Stimulated activated CD4-positive, alpha-beta T cell treated with anti-CD3 and anti-CD28 coated beads, TNF-alpha, amount 100 ng/mL, for 4 hours (primary cell): ENCODE measurements at regions not wholly inside any gene's neighbourhood (a gene's known extent, or its start where the extent isn't known, plus 50 kb on each side); places are given as distances from the start of the nearest gene placed in this dataset.
A peak's percentile ranks its signal among the peaks of the same experiment; 100 is the strongest.

Experiments
- DNase-seq, 3 experiments: peaks; one replicate each; pipeline ENCODE4 v3.0.0-alpha.2; 2020; ENCODE audit warnings: low read depth in 3 of 3

DNA sequence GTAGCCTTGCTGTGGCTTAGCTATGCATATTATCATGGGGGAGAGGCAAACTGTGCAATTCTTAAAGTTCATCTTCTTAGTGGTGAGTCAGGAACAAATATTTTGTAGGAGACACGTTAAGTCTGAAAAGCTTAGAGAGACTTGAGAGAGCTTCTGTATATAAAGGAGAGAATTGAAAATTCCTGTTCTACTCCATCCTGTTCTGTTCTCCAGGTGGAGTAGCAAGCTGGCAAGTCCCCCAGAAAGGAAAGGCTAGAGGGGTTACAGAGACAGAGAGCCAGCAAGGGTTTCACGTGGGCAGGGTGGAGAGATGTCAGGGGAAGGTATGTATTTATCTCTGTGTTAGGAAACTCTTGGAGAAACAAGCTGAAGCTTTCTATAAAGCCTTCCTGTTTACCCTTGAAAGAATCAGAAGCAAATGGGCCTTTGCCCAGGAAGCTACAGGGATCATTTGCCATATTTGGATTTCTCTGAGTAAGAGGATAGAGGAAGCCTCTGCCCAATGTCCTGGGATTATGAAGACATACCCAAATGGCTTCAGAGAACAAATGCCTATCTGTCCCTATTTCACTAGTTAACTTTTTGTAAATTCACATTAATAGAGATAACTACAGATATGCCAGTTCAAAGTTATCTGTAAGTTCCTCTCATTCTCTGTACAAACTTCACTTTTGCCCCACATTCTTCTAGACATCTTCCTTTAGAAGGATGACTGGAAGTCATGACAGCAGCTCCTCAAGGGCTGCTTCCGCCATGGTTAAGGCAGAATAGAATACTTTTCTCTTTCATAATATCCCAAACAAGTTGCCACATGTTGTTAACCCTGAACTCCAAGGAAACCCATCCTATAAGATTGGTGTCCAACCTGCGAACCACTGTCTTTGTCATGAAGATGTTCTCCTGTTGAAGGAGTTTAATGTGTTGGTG, 126.7 kb upstream of the NEDD9 start:
- DNase-seq, result no peak

DNA sequence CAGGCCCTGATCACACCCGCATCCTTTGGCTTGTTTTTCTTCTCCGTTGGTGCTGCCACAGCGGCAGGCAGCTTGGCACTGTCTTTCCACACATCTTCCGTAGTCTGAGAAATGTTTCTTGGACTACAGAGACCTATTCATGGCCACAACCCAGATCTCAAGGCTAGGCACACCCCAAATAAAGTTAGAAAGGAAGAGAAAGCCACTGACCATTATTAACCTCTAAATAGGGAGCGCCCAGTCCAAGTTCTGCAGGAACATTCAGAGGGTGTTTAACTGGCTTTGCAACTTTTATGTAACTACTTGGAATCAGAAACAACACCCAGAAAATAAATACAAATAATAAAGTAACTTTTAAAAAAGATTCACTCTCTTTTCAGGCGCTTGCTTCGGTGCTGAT, 124.8 kb upstream of the NEDD9 start:
- no peak for DNase-seq

DNA sequence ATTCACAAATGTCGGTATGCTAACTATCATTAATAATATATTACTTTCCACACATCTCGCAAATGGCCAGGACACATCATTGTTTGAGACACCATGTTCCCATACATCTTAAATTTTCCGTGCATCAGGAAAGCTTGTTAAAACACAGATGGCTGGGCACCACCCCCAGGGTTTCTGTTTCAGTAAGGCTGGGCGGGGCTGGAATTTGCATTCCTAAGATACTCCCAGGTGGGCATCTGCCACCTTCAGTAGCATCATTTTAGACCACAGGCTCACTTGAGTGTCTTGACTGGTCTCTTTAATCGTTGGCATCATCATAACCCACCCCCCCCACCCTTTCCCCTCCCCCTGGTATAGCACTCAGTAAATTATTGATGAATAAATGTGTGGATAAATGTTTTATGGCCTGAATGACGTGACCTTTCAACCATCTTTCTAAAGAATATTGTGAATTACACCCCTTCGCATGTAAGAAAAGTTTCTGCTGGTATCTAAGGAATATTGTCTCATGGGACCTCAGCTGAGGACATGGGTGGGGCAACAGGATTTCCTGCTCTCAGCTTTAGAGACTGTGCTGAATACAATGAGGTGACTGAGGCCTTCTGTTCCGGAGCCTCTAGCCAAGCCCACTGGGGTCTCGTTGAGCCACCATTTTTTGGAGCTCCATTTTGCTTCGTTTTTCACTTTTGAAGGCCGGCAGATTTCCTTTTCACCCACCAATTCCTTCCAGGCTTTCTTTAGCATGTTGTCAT, 124.1 kb upstream of the NEDD9 start:
- no peak for DNase-seq

DNA sequence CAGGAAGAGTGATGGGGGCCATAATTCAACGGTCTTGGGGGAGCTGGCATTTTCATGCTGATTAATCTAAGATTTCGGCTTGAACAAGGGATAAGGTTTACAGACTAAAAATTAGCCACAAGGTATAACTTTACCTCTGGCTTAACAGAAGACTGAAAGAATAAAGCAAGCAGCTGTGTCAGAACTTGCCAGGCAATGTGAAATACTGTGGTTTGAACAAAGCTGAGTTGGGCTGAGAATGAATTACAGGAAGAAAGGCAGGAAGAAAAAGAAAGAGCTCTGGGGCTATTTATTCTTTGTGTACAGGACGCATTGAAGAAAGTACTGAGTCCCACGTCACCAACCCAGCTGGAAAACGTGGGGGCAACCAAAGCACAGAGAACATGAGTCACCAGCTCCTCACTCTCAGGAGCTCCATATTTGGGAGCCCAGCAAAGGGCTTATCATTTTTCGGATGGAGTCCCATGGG, 121.5 kb upstream of the NEDD9 start:
- peak; percentile 40 to 63 (median 55) for DNase-seq

DNA sequence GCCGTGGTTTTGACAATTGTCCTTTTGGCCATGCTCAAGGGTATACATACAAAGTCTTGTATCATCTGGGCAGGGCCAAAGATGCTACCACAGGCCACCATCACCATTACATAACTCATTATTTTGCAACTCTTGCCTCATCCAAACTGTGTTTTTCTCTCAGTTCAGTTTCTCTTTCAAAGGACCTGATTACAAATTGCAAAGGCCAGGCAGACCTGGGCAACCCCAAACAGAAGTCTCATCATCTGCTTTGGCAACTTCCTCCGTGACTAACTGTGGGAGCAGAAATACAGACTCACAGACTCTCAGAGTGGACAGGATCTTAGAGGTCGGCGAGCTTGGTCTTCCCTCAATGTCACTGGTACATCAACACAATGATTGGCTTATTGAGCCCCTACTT, 117.8 kb upstream of the NEDD9 start:
- no peak for DNase-seq

DNA sequence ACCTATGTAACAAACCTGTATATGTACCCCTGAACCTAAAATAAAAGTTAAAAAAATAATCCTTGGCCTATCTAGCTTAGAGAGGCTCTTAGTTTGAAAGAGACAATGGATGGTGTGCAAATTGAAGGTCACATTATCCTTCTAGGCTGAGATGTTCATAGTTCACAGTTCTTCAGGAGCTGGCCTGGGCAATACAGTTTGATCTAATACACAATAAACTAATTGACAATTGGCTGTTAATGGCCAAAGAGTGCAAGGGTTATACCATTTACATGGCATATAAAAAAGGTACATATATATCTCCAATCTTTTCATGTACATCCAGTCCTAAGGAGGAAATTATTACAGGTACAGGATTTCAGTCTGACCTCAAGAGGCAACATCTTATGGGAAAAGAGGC, 117.4 kb upstream of the NEDD9 start:
- DNase-seq, result no peak

DNA sequence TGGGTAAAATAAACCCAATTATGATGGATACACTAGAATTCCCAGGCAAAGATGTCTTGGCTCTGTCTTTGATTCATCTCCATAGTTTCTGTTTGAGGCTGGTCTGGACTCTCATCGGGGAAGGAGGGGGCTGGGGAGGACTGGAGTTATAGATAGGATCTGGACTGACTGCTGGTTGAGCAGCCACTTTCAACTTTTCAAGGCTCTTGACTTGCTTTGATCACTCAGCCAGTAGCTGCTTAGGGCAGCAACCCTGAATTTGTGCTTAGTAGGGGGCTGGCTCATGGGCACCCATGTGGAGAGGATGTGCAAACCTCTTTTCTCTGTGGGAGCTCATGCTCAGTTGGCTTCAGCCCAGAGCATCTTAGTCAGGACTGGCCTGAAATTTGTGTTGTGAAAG, 114.0 kb upstream of the NEDD9 start:
- no peak for DNase-seq

DNA sequence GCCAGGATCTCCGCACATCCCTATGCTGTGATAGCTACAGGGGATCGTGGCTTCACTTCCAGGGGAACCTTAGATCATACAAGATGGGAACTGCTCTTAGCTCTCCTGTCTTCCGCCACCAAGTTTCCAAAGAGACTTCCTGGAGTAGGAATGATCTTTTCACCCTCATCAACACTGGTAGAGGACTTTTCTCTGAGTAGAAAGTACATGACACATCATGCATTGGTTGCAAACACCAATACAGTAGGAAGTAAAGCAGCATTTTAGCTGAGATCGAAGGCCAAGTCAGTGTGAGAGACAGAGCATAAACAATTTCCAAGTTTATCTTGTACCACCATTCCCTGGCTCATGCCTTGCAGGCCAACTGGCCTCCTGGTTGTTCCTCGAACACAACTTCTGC, 113.1 kb upstream of the NEDD9 start:
- DNase-seq, result no peak

DNA sequence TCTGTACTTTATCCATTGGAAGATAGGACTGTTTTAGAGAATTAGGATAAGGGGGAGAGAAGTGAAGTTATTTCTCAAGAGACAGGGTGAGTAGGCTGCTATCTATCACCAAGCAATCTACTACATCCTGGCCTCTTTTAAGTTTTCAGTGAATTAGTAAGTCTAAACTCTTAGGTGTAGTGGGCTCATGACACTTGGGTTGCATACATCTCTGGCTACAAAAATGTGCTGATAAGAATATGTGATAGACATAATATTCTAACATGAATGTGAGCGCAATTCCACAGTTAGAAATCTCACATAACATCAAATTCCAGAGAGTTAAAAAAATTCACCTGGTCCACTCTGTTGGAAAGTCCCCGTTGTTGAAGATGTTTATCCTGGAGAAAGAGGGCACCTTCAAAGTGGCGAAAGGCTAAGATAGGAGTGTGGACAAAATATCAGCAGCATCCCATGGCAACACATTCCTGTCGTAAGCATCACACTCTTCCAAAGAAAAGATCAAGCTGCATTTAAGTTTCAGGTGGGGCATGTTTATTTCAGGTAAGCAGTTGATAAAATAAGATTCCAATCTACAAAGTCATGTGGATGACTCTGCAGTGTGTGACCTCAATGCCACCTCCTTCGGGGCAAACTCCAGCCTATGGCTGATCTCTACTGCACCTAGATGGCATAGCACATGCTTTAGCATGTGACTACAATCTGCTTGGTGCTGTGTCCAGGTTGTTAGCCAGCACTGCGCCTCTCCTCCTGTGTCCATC, 111.7 kb upstream of the NEDD9 start:
- DNase-seq, result no peak

DNA sequence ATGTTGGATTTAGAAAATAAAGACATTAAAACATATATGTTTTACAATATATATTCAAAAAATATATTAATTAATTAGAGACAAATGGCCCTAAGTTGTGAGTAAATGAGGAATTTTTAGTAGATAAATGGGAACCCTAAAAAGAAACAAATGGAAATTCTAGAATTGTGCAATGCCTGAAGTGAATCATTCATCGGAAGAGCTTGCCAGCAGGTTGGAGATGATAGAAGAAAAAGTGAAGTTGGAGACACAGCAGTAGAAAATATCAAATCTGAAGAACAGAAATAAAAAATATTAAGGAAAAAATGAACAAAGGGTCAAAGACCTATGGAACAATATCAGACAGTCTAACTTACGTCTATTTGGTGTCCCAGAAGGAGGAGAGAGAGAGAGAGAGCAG, 109.4 kb upstream of the NEDD9 start:
- DNase-seq, result no peak

DNA sequence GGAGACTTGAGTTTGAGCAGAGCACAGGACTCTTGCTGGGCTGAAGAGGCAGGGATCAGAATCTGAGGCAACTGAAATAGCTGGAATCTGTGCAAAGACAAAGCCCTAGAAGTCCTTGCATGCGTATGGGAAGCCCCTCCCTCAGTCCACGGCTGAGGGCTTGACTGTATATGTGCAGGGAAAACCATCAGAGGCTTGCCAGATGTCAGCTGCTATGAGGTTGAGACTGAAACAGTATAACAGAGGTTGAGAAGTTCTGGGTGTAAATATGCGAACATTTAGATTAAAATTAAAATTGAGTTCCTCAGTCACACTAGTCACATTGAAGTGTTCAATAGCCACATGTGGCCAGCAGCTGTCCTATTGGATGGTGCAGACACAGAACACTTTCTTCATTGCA, 108.8 kb upstream of the NEDD9 start:
- no peak for DNase-seq

DNA sequence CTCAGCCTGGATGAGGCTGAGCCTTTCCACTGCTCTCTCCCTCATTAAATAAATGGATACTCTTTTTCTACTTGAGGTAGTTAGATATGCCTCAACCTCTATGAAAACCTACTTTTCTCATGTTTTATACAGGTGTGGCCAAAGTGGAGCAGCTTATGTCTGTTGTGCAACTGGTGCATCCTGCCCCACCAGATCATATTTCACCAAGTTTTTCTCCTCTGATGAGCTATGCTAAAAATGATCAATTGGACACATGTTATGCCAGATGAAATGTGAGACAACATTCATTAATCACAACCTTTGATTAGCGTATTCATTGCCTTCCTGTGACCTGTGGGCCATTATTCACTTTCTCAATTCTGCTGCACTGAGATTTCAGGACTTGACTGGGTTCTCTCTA, 106.9 kb upstream of the NEDD9 start:
- no peak for DNase-seq

DNA sequence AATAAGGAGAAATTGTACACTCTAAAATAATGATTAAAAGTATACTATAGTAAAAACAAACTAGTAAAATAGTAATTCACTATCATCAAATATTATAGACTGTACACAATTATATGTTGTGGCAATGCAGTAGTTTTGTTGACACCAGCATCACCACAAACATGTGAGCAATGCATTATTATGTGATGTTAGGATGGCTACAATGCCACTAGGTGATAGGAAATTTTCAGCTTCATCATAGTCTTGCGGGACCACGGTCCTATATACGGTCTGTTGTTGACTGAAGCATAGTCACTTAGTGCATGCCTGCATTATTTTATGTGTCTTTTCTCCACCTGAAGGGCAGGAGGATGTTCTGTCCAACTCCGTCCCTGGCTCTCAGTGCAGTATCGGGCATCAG, 104.8 kb upstream of the NEDD9 start:
- DNase-seq, result no peak

DNA sequence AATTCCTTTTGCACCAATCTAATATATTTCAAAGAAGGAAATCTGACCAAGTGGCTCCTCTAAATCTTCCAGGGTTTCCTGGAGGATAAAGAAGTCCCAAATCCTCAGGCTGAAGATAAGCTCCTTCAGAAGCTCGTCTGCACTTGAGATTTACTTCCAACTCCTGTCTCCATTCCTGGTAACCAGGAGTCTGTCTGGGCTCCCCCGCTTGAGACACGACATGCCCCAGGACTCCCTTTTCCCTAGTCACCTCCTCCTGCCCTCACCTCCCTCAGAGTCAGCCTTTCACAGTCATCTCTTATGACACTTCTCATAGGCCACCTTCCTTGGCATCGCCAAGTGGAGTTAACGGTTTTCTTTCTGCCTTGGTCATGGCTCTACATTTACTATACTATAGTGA, 103.4 kb upstream of the NEDD9 start:
- no peak for DNase-seq

DNA sequence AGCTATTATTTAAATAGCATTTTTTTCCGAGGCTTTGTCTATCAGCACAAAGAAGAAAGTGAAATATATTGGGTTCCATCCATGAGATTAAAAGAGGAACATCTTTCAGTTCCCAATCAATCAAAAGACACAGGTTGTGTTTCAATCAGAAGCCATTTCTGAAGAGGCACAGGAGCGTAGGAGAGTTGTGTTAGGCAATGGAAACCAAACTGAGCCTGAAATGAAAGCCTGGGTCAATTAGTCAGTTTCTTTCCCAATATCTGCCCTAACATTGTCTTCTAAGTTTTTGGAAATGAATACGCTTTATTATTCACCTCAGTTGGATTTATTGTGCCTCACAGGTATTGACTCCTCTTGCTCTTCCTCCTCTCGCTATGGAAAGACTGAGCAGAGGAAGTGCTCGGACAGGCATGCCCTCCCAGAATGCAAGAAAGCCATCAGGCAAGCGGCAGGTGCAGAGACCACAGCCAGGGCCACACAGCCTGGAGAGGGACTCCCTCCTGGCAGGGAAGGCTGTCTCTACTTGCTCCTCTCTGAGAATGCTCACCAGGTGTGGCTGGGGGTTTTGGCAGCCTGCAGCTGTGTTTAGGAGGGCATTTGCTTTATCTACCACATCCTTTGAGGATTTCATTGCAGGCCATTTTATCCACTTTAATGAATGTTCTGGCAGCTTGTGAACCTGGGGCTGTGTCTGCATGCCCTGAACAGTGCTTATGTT, 100.8 kb upstream of the NEDD9 start:
- DNase-seq, result no peak

DNA sequence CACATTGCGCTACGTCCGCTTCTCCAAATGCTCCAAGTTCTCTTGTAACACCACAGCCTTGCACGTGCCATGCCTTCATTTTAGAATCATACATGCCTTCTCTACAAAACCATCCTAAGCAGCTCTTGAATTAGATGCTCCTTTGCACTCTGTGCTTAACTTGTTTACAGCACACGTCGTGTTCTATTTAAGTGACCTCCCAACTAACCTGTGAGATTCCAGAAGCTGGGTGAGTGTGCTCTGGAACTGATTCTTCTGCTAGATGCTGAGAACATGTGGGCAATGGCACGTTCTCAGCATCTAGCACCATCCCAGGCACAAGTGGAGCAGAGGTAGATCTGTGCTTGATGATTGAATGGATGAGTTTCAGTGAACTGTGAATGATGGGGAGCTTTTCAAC, 100.0 kb upstream of the NEDD9 start:
- no peak for DNase-seq

DNA sequence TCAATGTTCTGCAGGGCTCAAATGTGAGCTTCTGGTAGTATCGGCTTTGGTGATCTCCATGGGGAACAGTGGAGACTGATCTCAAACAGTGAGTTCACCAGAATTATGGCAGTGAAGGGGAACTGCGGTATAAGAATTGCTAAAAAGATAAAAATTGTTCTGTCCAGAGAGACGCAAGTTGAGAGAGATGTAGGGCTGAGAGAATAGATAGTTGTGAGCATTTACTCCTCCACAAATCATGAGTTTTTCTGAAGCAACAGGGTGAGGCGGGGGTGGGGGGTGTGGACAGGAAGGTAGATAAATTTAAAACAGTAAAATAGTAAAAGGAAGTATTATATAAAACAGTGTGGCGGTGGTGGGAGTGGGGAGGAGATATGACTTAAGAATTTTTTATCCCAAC, 98.6 kb upstream of the NEDD9 start:
- DNase-seq, result no peak

DNA sequence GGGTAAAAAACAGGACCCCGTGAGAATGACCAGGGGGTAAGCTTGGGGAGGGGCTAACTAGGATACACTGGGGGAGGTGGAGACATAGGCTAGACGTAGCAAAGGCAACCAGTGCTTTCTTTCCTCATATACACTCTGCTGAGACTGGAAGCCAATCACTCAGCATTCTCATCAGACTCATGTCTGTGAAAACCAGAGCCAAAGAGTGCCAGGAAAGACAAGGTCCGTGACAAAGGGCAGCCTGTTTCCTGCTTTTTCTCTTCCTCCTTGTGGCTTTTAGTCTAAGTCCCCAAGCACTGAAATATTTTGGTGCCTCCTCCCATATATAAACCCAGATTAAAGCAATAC, 97.9 kb upstream of the NEDD9 start:
- no peak for DNase-seq

DNA sequence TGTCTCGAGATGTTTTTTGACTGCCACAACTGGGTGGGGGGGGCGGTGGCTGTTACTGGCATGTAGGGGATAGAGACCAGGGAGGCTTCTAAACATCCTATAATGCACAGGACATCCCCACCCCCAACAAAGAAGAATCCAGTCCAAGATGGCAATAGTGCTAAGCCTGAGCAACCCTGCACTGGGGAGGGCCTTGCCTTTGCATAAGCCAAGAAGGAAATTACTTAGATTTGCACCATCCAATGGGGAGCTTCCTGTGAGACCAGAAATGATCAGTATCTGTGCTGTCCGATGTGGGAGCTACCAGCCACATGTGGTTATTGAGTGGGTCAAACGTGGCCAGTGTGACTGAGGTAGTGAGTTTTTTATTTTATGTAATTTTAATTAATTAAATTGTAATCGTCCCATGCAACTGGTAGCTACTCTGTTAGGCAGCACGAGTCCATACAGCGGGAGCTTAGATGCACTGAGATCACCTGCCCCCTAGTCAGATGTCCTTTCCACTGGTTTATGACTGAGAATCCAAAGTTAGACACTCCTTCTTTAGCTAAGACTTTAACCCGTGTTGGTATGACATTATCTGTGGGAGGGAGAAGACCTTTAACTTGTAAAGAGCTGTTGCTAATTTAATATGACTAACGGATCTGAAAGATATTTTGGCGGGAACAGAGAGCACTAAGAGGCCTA, 97.4 kb upstream of the NEDD9 start:
- DNase-seq, result no peak

DNA sequence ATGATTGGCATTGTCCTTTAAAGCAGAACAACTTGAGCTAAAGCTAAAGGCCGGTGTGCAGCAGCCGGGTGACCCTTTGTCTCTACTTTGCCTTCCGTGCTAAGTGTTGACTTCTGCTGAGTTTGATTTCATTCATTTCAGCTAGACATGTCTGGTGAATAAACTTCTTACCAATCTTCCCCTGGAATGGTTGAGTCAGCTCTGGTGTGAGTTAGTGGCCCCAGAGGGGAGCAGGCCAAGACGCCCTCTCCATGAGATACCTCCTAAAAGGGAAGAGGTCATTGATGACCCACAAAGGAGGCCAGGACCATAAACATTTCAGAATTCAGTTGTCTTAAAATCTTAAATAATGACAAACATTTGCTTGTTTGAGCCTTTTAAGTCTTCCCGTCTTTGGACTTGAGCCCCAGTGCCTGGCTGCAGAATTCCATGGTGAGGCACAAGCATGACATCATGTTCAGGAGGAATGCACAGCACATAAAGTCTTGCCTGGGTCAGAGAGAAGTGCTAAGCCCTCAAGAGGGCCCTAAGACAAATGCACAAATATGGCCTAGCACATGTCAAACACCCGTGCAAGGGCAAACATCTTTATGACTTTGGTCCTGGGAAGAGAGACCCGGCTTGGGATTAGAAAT, 96.3 kb upstream of the NEDD9 start:
- no peak for DNase-seq

DNA sequence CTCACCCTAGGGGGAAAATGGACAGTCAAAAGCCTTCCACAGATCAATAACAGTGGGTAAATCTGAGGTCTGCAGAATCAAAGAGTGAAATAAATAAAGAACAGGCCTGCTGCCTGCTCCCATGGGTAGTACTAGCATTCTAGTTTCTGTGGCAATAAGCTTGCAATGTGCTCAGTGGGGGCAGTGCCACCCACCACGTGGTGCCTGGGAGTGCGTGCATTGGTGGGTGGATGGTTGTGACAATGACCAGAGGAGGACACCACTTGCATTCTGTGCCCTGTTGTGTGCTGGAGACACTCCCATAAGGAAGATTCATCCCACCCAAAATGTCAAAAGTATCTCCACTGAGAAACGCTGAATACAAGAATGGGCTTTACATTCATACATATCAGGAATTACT, 95.5 kb upstream of the NEDD9 start:
- DNase-seq, result no peak
